SIG-M5 (cell line): ENCODE measurements at regions not wholly inside any gene's neighbourhood (a gene's known extent, or its start where the extent isn't known, plus 50 kb on each side); places are given as distances from the start of the nearest gene placed in this dataset.

Experiments used
- DNase-seq: peaks from one replicate; lab custom pipeline; 2025; lab: John Stamatoyannopoulos, UW

DNA sequence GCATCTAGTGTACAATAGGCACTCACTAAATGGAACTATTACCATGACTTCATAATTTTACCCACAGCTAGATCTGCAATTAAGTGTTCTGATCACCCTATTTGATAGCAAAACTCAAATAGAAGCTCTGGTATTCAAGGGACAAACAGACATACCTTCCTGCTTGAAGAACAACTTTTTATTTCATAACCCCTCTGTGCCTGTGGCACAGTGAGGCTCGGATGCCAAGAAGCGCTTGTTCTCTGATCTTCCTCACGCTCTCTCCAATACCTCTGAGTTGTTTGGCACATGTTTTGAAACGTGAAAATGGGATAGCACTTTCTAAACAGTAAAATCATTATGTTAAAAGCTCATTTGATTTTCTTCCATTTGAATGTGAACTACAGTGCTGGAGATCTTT is 232.0 kb downstream of the KLF5 start:
- no peak for DNase-seq

DNA sequence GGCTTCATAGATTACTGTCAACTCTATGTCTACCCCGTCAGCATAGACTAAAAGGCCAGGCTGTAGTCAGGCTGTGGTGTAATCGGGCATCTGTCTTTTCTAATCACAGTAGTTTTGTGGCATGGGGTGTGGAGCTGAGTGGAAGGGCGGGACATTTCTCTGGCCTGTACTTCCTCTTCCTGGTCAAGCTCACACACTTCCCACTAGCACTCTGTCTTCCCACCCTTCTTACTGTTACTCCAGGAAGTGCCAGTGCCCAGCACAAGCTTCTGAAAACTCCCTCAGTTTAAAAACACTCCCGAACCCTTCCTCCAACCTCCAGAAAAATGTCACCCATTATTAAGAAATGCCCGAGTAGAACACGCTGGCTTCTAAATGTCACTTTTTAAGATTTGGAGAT is 229.8 kb downstream of the KLF5 start:
- no peak for DNase-seq

DNA sequence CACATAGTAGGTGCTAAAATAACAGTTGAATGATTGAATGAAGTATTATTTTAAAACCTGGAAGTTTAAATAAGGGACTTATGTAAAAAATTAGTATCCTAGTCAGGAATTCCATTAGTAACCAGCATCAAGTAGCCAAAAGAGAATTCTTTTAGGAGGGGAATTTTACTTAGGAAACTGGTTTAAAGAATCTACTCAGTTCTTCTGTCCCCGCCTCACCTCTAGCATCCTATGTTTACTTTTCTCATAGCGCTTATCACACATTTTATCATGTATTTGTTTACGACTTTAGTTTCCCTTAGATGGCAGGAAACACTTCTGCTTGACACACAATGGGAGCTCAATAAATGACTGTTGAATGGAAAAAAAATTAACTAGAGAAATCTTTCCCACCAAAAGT is 229.0 kb downstream of the KLF5 start:
- DNase-seq: no peak

DNA sequence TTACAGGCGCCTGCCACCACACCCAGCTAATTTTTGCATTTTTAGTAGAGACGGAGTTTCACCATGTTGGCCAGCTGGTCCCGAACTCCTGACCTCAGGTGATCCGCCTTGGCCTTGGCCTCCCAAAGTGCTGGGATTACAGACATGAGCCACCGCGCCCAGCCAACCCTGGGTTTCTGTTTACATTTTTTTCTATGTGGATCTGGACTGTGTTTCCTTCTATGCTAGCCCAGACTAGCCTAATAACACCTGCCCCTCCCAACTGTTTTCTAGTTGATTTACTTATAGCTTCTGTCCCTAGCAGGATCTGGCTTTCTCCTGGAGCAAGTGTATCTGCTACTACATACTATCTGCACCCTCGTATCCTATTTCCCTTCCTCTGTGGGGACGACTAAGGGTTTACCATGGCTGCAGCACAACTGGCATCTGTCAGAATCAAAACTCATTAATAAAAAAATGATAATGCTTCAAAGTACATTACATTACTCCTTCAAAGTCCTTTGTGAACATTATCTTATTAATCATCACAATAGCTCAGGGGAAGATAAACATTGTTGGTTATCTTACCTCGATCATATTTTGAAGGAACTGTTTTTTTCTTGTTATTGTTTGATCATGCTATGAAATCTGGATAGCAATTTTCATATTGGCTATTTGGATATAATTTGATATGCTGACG is 228.3 kb downstream of the KLF5 start:
- no peak for DNase-seq

DNA sequence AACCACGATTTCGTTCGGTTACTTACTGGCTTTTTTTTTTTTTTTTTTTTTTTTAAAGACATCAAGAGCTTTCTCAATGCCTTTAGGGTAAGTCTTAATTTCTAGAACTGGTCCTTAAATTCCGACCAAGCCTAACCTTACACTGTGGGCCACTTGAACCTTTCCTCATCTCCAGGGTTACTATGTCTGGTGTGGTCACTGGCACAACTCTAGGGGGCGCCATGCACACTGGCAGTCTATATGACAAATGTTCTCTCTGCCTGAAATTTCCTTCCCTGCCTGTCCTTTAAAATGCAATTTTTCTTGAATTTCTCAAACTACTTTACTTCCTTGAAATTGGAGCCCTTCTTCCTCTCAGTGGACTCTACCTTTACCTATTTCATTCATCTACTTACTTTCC is 227.4 kb downstream of the KLF5 start:
- DNase-seq: no peak

DNA sequence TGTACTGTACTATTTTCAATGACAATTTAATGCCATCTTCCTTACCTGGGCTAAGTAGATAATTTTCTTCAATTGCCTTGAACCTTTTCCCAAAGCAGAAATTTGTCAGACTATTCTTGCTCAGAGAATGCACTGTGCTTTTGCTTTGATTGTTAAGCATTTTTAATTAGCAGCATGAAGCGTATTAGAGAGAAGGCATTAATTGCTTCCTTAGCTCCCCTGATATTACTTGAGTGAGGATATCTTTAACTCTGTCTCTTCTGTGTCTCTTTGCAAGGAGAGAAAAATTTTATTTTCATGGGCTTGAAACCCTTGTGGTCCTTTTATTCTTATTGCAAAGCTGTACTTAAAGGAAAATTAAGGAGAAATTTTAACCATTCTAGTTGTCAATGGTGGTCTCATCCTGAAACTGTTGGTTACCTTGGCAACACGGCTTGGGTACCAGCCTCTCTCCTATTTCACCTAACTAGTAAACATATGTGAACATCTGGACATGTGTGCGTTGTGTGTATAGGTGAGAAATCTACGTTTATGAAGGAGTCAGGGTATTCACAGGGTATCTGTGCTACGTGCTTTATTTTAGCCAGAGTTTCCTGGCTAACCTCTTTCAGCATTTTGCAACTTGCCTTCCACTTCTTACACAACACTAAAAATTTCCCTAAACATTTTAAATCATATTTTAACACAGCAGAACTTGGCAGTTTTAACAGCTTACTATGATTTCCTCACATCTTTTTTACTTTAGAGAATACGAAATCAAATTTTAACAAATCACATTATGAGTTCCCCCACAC is 225.5 kb downstream of the KLF5 start:
- DNase-seq: no peak

DNA sequence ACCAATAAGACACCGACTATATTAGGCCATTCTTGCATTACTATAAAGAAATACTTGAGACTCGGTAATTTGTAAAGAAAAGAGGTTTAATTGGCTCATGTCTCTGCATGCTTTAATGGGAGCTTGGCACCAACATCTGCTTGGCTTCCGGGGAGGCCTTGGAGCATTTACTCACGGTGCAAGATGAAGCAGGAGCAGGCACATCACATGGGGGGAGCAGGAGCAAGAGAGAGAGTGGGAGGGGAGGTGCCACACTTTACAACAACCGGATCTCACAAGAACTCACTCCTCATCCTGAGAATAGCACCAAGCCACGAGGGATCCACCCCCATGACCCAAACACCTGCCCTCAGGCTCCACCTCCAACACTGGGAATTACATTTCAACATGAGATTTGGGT is 224.8 kb downstream of the KLF5 start:
- DNase-seq: no peak

DNA sequence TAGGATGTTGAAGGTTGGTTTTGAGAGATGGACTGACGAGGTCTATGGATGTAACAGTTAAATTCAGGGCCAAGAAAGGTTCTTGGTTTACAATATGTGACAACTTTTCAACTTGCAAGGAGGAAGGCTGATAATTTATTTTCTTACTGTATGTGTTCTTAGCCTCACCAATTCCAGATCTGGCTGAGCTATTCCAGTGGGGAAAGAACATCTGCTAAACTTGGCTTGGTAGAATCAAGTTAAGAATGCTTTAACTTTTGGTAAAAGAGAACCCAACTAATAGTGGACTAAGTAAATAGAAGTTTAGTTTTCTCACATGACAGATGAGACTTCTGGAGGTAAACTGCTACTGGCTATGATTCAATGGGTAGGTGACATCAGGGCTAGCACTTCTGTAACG is 222.9 kb downstream of the KLF5 start:
- no peak for DNase-seq

DNA sequence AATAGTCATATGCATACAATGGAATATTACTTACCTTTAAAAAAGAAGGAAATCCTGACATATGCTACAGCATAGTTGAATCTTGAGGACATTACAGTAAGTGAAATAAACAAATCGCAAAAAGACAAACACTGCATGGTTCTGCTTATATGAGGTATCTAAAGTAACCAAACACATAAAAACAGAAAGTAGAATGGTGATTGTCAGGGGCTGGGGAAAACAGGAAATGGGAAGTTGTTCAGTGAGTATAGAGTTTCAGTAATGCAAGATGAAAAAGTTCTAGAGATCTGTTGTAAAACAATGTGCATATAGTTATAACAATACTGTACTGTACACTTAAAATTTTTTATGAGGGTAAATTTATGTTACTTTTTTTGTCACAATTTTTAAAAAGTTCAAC is 219.4 kb downstream of the KLF5 start:
- no peak for DNase-seq

DNA sequence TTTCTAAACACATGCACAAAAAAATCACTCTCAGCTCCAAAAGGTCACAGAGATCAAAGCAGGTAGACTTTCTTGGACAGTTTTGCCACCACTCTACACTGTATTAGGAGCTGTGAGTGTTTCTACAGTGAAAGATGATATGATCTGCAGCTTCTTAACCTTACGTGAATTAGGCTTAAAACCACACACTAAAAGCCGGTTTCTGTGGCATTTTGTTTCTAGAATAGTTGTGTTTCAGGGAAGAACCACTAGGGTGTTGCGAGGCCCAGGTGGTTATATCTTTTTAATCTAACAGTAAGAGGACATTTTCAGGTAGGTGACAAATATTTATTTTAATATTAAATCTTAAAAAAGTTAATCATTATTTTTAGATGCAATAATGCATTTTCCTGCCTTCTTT is 216.4 kb downstream of the KLF5 start:
- no peak for DNase-seq

DNA sequence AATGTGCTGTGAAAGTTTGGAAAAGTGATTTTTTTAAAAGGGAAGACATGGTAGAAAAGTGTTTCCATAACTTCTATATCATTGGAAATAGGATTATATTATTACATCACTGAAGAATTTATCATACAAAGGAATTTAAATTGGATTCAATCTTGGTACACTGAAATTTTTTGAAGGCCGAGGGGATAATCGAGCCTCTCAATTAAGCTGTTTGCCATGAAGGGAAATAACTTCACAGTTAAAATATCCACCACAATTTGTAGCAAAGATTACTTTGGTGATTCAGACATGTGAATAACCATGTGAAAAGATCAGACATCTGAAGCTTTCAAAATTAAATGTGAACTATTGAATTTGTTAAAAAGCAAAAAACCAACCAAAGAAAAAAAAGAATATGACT is 215.3 kb downstream of the KLF5 start:
- no peak for DNase-seq

DNA sequence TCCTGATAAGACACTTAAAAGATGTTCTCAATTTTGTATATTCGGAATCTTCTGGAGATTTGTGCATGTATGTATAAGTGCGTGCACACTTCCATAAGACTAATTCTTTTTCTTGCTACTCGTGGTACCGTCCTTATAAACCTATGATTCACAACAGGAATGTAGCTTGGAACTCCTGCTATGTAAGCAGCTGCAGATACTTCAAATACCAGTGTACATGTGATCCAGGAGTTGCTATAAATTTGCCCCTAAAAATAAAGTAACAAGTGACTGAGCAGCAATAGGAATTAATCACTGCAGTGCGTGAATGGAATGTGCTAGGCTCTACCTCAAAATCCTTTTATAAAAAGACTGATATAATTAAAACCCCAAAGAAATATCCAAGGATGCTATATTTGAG is 214.9 kb downstream of the KLF5 start:
- DNase-seq: no peak

DNA sequence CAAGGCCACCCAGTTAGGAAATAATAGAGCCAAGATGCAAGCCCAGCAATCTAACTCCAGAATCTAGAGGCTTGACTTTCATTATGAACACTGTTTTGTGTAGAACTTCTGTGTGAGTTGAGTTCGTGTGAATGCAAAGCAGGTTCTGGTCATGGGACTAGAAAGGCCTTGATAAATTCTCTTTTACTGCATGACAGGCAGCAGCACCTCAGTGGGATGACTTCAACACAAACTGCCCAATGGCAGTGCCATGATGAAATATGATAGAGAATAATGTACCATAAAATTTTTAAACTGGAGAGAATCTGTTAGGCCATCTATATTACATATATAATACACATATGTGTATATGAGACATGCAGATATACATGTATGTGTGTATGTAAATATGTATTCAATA is 214.5 kb downstream of the KLF5 start:
- no peak for DNase-seq

DNA sequence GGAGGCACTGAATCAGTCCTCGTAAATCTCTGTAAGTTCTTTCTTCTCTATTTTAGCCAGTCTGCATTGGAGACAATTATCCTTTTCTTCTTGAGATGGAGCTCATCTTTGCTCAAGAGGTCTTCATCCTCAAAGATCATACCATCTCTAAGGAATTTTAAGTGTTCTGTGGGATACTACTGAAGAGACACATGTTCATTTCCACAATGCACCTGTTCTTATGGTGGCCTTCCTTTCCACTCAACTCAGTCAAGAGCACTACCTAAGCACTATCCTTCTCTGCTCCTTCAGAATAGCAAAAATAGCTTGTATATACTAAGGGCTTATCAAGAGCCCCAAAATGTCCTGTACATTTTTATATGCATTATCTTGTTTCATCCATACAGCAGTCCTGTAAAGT is 214.0 kb downstream of the KLF5 start:
- DNase-seq: no peak

DNA sequence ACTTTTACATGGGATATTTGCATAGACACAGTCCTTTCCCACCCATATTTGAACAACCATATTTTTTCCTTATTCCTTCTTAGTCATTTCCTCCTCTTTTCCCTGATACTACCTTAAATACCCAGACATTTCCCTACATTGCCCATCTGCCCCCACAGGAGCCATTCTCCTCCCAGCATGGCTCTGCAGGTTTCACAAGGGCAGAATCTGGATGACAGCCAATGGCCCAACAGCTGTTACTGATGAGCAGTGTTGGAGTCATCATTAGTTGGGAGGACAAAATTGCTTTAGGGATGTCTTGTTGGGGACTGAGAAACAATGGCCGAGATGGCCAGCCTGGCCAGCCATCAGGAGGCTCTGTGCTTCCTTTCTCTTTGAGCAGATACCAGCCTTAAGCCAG is 209.5 kb downstream of the KLF5 start:
- no peak for DNase-seq

DNA sequence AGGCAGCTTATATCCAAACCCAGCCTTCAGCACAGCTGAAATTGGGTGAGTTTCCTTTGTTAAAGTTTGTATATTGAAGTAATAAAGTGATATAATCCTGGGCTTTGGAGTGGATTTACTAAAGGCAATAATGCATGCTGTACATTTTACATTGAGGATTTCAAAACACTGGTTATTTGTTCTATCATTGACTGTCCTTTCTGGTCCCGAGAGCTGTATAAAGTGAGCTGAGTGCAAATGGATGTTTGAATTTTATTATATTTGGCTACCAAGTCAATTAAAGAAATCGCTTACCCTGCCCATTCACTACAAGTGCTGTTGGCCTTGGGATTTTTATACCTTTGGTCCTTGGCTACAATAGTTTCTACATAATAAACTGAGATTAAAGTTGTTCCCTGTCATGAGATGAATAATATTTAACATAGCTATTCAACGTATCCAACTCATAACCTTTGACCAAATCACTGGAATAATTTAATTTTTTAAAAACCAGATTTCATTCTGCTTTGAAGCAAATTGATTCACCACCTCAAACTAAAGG is 207.9 kb downstream of the KLF5 start:
- DNase-seq: no peak

DNA sequence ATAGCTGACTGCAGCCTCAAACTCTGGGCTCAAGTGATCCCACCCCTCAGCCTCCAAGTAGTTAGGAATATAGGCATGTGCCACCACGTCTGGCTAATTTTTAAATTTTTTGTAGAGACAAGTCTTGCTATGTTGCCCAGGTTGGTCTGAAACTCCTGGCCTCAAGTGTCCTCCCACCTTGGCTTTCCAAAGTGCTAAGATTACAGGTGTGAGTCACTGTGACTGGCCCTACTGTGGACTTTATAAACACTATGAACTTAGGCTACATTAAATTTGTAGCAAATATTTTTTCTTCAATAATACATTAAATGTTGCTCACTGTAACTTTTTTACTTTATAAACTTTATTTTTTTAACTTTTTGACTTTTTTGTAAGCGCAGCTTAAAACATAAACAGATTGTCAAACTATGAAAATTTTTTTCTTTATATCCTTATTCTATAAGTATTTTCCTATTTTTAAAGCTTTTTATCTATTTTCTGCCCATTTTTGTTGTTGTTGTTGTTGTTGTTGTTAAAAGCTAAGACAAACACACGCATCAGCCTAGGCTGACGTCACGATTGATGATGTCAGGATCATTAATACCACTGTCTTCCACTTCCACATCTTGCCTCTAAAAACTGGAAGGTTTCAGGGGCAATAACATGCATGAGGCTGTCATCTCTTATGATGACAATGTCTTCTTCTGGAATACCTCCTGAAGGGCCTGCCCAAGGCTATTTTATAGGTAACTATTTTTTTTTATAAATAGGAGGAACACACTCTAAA is 204.2 kb downstream of the KLF5 start:
- no peak for DNase-seq

DNA sequence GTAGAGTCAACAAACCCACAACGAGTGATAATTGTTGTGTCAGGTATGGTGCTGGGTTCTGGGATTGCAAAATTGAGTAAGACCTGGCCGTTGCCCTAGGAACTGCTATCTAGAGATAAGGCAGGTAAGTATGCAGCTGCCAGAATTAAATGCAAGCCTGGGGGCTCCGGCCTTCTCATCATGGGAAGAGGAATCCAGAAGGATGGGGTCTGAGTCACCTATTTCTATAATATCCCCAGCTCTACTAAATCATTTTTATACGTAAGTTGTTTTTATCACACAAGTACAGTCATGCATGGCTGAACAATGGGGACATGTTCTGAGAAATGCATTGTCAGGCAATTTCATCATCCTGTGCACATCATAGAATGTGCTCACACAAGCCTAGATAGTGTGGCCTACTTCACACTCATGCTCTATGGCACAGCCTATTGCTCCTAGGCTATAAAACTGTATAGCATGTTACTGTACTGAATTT is 203.0 kb downstream of the KLF5 start:
- DNase-seq: no peak

DNA sequence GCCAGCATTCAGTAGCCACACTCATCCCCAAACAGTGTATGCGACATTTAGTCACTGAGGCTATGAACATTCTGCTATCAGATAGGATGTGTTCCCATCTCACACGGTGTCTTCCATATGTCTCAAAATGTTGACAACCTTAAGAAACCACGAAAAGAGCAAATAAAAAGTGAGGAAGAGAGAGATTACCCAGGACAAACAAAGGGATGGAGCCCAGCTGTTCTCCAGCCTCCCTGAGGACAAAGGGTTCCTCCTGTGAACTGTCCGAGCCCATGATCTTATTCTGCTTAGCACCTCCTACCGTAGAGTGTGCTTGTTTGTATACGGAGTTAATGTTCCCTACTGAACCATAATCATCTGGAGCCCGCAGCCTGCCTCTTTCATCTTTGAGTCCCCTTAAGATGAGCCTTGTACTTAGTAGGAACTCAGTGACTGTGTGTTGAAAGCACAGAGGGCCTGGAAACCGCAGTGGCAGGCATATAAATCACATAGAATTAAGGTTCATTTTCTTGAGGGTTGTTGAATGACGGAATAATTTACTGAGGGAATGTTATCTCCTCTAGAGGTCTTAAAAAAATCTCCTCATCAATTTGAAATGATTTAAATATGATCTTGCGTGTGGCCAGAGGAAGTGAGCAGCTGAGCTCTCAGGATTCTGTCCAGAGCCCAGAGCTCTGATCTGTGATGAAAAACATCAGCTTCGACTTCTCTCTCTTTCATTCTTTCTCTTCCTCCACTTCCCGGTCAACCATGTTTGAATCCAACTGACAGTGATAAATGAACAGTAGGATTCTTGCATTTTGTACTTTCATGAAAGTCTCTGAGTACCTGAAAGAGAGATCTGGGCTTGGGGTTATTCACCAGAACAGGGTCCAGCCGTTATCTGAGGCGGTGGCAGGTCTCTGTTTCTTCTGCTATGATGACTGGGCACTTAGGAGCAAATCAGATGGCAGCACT is 200.5 kb downstream of the KLF5 start:
- DNase-seq: no peak

DNA sequence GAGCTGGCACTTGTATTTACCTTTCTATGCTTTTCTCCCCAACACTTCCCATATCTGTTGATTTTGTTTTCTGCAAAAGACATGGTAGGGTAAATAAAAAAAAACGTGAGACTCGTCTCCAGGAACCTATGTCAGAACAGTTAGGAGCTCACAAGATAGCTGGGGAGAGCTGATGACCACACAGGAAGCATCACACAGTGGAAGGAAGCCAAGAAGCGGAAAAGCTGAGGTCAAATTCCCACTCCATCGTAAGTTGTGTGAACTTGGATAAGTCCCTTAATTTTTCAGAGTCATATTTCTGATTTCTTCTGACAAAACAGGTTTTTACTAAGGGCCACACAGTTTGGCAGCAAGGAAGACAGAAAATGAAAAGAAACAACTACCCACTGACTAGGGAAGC is 199.6 kb downstream of the KLF5 start:
- DNase-seq: no peak

DNA sequence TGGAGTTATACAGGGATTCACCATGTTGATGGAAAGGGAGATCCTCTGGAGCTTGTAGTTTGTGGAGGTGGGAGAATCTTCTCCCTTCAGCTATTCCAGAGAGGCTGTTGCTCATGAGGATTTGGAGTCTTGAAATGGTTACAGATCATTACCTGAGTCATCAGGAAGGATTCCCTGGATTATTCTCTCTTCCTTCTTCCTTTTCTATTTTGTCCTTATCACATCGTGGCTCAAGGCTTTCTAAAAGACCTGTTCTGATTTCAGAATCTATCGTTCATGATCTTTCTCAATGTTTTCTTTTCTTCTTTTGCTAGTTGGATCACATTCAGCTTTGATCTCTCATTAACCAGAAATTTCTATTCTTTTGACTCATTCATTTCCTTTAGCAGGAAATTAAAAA is 196.0 kb downstream of the KLF5 start:
- no peak for DNase-seq
